DMS153 (cell line): ENCODE measurements at regions not wholly inside any gene's neighbourhood (a gene's known extent, or its start where the extent isn't known, plus 50 kb on each side); places are given as distances from the start of the nearest gene placed in this dataset.

Experiments used
- DNase-seq: peaks from one replicate; lab custom pipeline; 2025; lab: John Stamatoyannopoulos, UW

GRCh38 chr6:154885214-154885613 is 109.9 kb upstream of the TIAM2 start:
- no peak for DNase-seq

GRCh38 chr6:154886016-154886415 is 109.1 kb upstream of the TIAM2 start:
- DNase-seq: no peak

GRCh38 chr6:154886471-154886870 is 108.6 kb upstream of the TIAM2 start:
- DNase-seq: no peak

GRCh38 chr6:154887051-154887450 is 108.1 kb upstream of the TIAM2 start:
- DNase-seq: no peak

GRCh38 chr6:154888421-154889295 is 106.5 kb upstream of the TIAM2 start:
- no peak for DNase-seq

GRCh38 chr6:154890874-154891273 is 104.2 kb upstream of the TIAM2 start:
- no peak for DNase-seq

GRCh38 chr6:154891901-154892300 is 103.2 kb upstream of the TIAM2 start:
- no peak for DNase-seq

- DNase-seq: no peak
These were observed 101.2 kb upstream of the TIAM2 start for GRCh38 chr6:154893917-154894316.

- no peak for DNase-seq
These were observed 100.2 kb upstream of the TIAM2 start for GRCh38 chr6:154894902-154895301.

GRCh38 chr6:154895841-154896240 is 99.3 kb upstream of the TIAM2 start:
- no peak for DNase-seq

GRCh38 chr6:154898821-154899220 is 96.3 kb upstream of the TIAM2 start:
- DNase-seq: no peak

- no peak for DNase-seq
These were observed 95.2 kb upstream of the TIAM2 start for GRCh38 chr6:154899824-154900463.

- no peak for DNase-seq
These were observed 93.1 kb upstream of the TIAM2 start for GRCh38 chr6:154901876-154902552.

- no peak for DNase-seq
These were observed 87.8 kb upstream of the TIAM2 start for GRCh38 chr6:154907291-154907690.

GRCh38 chr6:154908723-154909122 is 86.4 kb upstream of the TIAM2 start:
- DNase-seq: no peak

- no peak for DNase-seq
These were observed 85.8 kb upstream of the TIAM2 start for GRCh38 chr6:154909311-154909710.

- no peak for DNase-seq
These were observed 85.3 kb upstream of the TIAM2 start for GRCh38 chr6:154909821-154910220.

GRCh38 chr6:154914288-154914687 is 80.8 kb upstream of the TIAM2 start:
- DNase-seq: no peak

GRCh38 chr6:154916857-154917256 is 78.3 kb upstream of the TIAM2 start:
- no peak for DNase-seq

GRCh38 chr6:154917941-154918340 is 77.2 kb upstream of the TIAM2 start:
- no peak for DNase-seq

GRCh38 chr6:154919806-154920205 is 75.3 kb upstream of the TIAM2 start:
- DNase-seq: no peak

GRCh38 chr6:154920495-154921200 is 74.5 kb upstream of the TIAM2 start:
- DNase-seq: no peak
